ENCODE measurements at regions not wholly inside any gene's neighbourhood (a gene's known extent, or its start where the extent isn't known, plus 50 kb on each side); places are given as distances from the start of the nearest gene placed in this dataset.

DNA sequence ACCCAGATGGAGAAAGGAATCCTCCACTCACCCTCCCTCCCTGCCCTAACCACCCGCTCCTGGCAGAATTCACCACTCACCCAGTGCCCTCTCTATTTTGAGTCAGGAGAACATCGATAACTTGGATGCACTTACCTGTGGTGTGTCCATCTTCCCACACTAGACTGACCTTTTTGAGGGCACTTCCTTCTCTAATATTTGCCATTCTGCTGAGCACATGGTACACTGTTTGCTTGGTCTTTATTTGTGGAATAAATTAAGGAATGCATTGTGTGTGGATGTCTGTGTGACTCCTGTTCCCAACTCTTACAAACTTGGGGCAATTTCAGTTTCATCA, 133.7 kb downstream of the ACKR3 start:
- H3K4me1 ChIP-seq (ENCODE audit: insufficient read depth, insufficient read length), result peaks cover 2% of the 10 kb centered on the region
- no peak overlapping the region for H3K9ac ChIP-seq (ENCODE audit: insufficient read length, low read depth)
- no peak overlapping the region for H3K4me3 ChIP-seq (ENCODE audit: insufficient read length, low read depth)
- H3K9me3 ChIP-seq (ENCODE audit: insufficient read depth, low read length), result no peaks in the 10 kb centered on the region
- no peaks in the 10 kb centered on the region for H3K36me3 ChIP-seq (ENCODE audit: insufficient read depth, insufficient read length, low read length)
- peaks cover 3% of the 10 kb centered on the region for H3K27me3 ChIP-seq (ENCODE audit: insufficient read depth, insufficient read length)
- DNase-seq (ENCODE audit: low read depth, low spot score), result no peak
- TF ChIP-seq SUZ12 (IDR thresholded peaks at IDR 0.05; ENCODE audit: extremely low read depth, insufficient read depth, insufficient read length), result no peak
- TF ChIP-seq YY1 (IDR thresholded peaks at IDR 0.05; ENCODE audit: insufficient read depth, insufficient read length), result no peak
- TF ChIP-seq ZNF274 (IDR thresholded peaks at IDR 0.05; ENCODE audit: low read depth, low read length), result no peak

DNA sequence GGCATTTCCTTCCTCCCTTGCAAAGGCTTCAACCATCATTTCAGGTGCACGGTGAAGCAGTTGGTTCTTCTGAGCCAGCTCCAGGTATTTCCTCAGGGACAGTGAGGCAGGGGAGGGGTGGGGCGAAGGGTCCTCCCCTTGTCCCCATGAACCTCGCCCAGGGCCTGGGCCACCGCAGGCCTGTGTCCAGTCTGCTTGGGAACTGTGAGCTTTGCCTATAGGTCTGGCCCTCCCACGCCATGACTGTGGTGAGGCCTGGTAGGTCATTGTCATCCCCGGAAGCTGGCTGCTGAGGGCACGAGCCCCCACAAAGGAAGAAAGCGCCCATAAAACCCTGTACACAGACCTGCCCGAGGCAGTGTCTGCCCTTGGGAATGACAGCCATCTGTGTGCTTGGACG, 134.3 kb downstream of the ACKR3 start:
- no peak for DNase-seq (ENCODE audit: low read depth, low spot score)
- no peak for TF ChIP-seq SUZ12 (IDR thresholded peaks at IDR 0.05; ENCODE audit: extremely low read depth, insufficient read depth, insufficient read length)
- no peak for TF ChIP-seq YY1 (IDR thresholded peaks at IDR 0.05; ENCODE audit: insufficient read depth, insufficient read length)
- no peak for TF ChIP-seq ZNF274 (IDR thresholded peaks at IDR 0.05; ENCODE audit: low read depth, low read length)
- Histone ChIP-seq H3K9me3 (ENCODE audit: insufficient read depth, low read length) (no peaks in the 10 kb centered on the region), H3K9ac (ENCODE audit: insufficient read length, low read depth) (no peak overlapping the region), H3K4me1 (ENCODE audit: insufficient read depth, insufficient read length) (peaks cover 2% of the 10 kb centered on the region), H3K4me3 (ENCODE audit: insufficient read length, low read depth) (no peak overlapping the region), H3K36me3 (ENCODE audit: insufficient read depth, insufficient read length, low read length) (no peaks in the 10 kb centered on the region), H3K27me3 (ENCODE audit: insufficient read depth, insufficient read length) (peaks cover 3% of the 10 kb centered on the region)

DNA sequence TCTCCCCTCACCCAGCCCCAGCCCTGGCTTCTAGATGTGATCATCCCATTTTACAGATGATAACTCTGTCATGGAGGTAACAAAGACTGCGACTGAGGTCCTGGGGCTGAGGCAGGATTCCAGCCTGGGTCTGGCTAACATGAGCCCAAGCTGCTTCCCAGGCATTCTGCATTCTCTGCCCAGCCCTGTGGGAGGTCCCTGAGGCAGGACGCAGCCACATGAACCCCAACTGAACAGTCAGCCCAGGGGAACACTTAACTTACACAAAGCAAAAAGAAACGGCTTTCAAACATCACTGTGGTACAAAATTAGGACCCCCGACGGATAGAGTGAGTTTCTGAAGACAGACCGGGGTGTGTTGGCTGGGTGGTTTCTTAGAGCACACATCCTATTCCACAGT, 135.3 kb downstream of the ACKR3 start:
- no peak overlapping the region for H3K4me3 ChIP-seq (ENCODE audit: insufficient read length, low read depth)
- no peaks in the 10 kb centered on the region for H3K9me3 ChIP-seq (ENCODE audit: insufficient read depth, low read length)
- H3K27me3 ChIP-seq (ENCODE audit: insufficient read depth, insufficient read length), result peaks cover 3% of the 10 kb centered on the region
- no peak overlapping the region for H3K9ac ChIP-seq (ENCODE audit: insufficient read length, low read depth)
- no peak for TF ChIP-seq SUZ12 (IDR thresholded peaks at IDR 0.05; ENCODE audit: extremely low read depth, insufficient read depth, insufficient read length)
- no peak for TF ChIP-seq YY1 (IDR thresholded peaks at IDR 0.05; ENCODE audit: insufficient read depth, insufficient read length)
- no peak for TF ChIP-seq ZNF274 (IDR thresholded peaks at IDR 0.05; ENCODE audit: low read depth, low read length)
- H3K36me3 ChIP-seq (ENCODE audit: insufficient read depth, insufficient read length, low read length), result no peaks in the 10 kb centered on the region
- DNase-seq (ENCODE audit: low read depth, low spot score), result no peak
- peaks cover 2% of the 10 kb centered on the region for H3K4me1 ChIP-seq (ENCODE audit: insufficient read depth, insufficient read length)

GRCh38 chr2:236705295-236706105, 135.9 kb downstream of the ACKR3 start:
- H3K4me3 ChIP-seq (ENCODE audit: insufficient read length, low read depth), result no peak overlapping the region
- TF ChIP-seq ZNF274 (IDR thresholded peaks at IDR 0.05; ENCODE audit: low read depth, low read length) (no peak), YY1 (IDR thresholded peaks at IDR 0.05; ENCODE audit: insufficient read depth, insufficient read length) (no peak), SUZ12 (IDR thresholded peaks at IDR 0.05; ENCODE audit: extremely low read depth, insufficient read depth, insufficient read length) (no peak)
- H3K9ac ChIP-seq (ENCODE audit: insufficient read length, low read depth), result no peak overlapping the region
- DNase-seq (ENCODE audit: low read depth, low spot score), result no peak
- peaks cover 3% of the 10 kb centered on the region for H3K27me3 ChIP-seq (ENCODE audit: insufficient read depth, insufficient read length)
- no peaks in the 10 kb centered on the region for H3K36me3 ChIP-seq (ENCODE audit: insufficient read depth, insufficient read length, low read length)
- peaks cover 2% of the 10 kb centered on the region for H3K4me1 ChIP-seq (ENCODE audit: insufficient read depth, insufficient read length)
- H3K9me3 ChIP-seq (ENCODE audit: insufficient read depth, low read length), result no peaks in the 10 kb centered on the region

- Histone ChIP-seq H3K9me3 (ENCODE audit: insufficient read depth, low read length) (no peaks in the 10 kb centered on the region), H3K4me1 (ENCODE audit: insufficient read depth, insufficient read length) (peaks cover 2% of the 10 kb centered on the region), H3K9ac (ENCODE audit: insufficient read length, low read depth) (no peak overlapping the region), H3K27me3 (ENCODE audit: insufficient read depth, insufficient read length) (peaks cover 3% of the 10 kb centered on the region), H3K36me3 (ENCODE audit: insufficient read depth, insufficient read length, low read length) (no peaks in the 10 kb centered on the region), H3K4me3 (ENCODE audit: insufficient read length, low read depth) (no peak overlapping the region)
- TF ChIP-seq YY1 (IDR thresholded peaks at IDR 0.05; ENCODE audit: insufficient read depth, insufficient read length), result no peak
- TF ChIP-seq ZNF274 (IDR thresholded peaks at IDR 0.05; ENCODE audit: low read depth, low read length), result no peak
- no peak for TF ChIP-seq SUZ12 (IDR thresholded peaks at IDR 0.05; ENCODE audit: extremely low read depth, insufficient read depth, insufficient read length)
- DNase-seq (ENCODE audit: low read depth, low spot score), result no peak
Observed at GRCh38 chr2:236706288-236706687, 136.7 kb downstream of the ACKR3 start.

DNA sequence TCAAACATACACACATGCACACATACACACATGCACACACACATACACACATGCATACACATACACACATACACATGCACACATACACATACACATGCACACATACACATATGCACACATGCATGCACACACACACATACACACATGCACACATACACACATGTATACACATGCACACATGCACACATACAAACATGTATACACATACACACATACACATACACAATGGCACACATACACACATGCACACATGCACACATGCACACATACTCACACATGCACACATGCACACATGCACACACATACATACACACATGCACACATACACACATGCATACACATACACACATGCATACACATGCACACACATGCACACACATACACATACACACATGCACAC, 137.2 kb downstream of the ACKR3 start:
- Histone ChIP-seq H3K4me3 (ENCODE audit: insufficient read length, low read depth) (no peak overlapping the region), H3K27me3 (ENCODE audit: insufficient read depth, insufficient read length) (peaks cover 3% of the 10 kb centered on the region), H3K9ac (ENCODE audit: insufficient read length, low read depth) (no peak overlapping the region), H3K9me3 (ENCODE audit: insufficient read depth, low read length) (no peaks in the 10 kb centered on the region), H3K4me1 (ENCODE audit: insufficient read depth, insufficient read length) (peaks cover 2% of the 10 kb centered on the region), H3K36me3 (ENCODE audit: insufficient read depth, insufficient read length, low read length) (no peaks in the 10 kb centered on the region)
- TF ChIP-seq SUZ12 (IDR thresholded peaks at IDR 0.05; ENCODE audit: extremely low read depth, insufficient read depth, insufficient read length) (no peak), YY1 (IDR thresholded peaks at IDR 0.05; ENCODE audit: insufficient read depth, insufficient read length) (no peak), ZNF274 (IDR thresholded peaks at IDR 0.05; ENCODE audit: low read depth, low read length) (no peak)
- no peak for DNase-seq (ENCODE audit: low read depth, low spot score)

- Histone ChIP-seq H3K9ac (ENCODE audit: insufficient read length, low read depth) (no peak overlapping the region), H3K27me3 (ENCODE audit: insufficient read depth, insufficient read length) (no peaks in the 10 kb centered on the region), H3K36me3 (ENCODE audit: insufficient read depth, insufficient read length, low read length) (no peaks in the 10 kb centered on the region), H3K9me3 (ENCODE audit: insufficient read depth, low read length) (no peaks in the 10 kb centered on the region), H3K4me1 (ENCODE audit: insufficient read depth, insufficient read length) (peaks cover 14% of the 10 kb centered on the region), H3K4me3 (ENCODE audit: insufficient read length, low read depth) (no peak overlapping the region)
- DNase-seq (ENCODE audit: low read depth, low spot score), result no peak
- TF ChIP-seq YY1 (IDR thresholded peaks at IDR 0.05; ENCODE audit: insufficient read depth, insufficient read length) (no peak), ZNF274 (IDR thresholded peaks at IDR 0.05; ENCODE audit: low read depth, low read length) (no peak), SUZ12 (IDR thresholded peaks at IDR 0.05; ENCODE audit: extremely low read depth, insufficient read depth, insufficient read length) (no peak)
Observed at GRCh38 chr2:236711440-236711839, 141.8 kb downstream of the ACKR3 start.

Data from NT2/D1 (cell line).